Left renal pelvis (tissue), 4 donors: ENCODE measurements at regions not wholly inside any gene's neighbourhood (a gene's known extent, or its start where the extent isn't known, plus 50 kb on each side); places are given as distances from the start of the nearest gene placed in this dataset.
"Not testable (repeated sequence)": the region's sequence is repeated elsewhere in the genome, so short reads cannot be mapped to it uniquely, and the experiment has no call there.

Experiments used
- DNase-seq, 4 donors: peaks; one replicate each; pipeline ENCODE4 v3.0.0-alpha.2; 2013; ENCODE audit warnings: low read depth in 4 of 4, low spot score in 3 of 4

DNA sequence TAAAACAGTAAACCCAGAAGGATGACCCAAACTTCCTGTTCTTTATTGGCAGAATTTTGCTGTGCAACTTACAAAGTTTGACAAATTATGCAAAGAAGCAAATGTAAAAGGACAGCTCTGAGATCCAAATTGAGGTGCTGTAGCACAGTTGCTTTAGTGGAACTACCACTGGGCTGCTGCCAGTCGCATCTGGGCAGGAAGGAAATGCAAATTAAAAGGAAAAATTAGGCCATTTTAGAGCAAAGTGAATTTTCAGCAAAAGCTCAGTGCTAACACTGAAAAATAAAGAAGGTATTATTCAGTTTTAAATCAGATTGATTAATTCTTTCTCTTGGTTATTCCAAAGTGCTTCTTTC, 104.5 kb downstream of the ZMAT3 start:
- no peak for DNase-seq

DNA sequence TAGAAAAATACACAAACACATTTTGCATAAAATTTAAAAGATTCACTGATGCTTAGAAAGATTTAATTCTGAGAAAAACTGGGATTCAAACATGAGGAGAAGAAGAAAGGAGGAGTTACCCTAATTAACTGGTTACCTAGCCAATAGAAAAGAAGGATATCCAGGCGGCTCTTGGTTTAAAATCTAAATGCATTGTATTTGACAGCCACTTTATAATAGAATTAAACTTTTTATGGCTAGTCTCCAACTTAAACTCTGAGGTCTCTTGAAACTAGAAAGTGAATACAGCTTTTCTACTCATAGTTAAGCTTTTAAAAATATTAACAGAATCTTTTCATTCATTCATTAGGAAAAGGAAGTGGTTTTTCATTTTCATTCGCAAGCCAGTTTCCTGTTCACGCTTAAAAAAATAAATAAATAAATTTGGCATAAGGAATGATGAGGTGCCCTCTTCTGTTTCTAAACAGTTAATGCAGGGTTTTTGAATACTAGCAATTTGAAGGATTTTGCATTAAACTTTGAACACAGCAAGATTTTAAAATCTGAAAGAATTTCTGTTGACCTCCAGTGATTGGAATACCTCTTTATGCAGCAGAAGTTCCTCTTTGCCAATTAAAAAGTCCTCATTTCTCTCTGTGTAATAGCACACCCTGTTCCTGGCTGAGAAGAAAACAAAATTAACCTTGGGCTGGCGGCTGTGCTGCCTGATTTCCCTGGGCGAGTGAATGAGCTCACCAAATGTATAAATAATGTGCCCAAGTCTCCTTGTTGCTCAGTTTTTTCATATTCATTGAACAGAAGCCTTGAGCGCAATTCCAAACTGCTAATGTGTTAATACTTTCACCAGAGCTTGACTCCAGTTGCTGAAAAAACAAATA, 105.1 kb downstream of the ZMAT3 start:
- DNase-seq = peak in 3 of 4 donors; percentile 24 to 29 (median 28)

DNA sequence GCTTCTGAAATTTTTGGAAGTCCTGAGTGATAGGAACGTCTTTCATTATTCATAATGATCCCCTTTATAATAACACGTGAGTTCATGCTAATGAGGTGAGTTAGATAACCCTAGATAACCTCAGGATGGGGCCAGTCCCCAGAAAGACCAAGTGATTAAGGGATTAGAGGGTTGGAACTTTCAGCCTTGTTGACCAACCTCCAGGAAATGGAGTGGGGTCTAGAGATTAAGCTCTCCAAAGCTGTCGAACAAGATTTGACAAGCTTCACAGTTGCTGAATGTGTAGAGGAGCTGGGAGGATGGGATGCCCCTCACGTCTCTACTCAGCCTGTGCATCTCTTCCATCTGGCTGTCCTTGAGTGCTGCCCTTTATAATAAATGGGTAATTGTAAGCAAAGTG, 107.1 kb downstream of the ZMAT3 start:
- DNase-seq = no peak

DNA sequence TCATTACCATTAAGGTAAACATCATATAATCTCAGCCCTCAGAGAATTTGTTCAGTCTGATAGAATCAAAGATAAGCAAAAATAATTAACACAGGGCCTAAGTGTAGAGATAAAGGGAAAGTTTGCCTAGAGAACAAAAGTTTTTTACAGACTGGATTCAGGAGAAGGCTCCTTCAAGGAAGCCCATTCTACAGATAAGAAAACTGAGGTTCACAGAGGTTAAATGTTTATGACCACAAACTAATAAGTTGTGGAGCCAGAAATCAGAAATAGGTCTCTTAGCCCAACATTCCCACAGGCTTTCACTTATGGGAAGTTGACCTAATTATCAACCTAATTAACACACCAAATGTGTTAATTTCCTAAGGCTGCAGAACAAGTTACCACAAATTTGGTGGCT, 110.7 kb downstream of the ZMAT3 start:
- DNase-seq = no peak

DNA sequence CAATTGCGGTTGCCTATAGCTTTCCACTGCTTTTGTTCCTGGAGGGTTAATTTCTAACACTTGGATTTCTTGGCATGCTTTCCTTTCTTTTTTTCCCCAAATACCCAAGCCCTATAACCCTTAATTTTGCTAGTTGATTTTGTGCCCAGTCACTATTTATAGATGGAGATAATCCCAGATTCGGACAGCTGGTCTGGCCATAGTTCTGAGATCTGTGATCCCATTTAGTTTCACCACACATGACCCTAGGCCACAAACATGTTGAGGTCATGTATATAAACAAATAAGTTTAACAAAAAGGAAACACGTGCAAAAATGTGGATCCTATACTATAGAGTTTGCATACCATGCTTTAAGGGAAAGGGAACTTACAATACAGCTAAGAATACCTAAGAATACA, 111.4 kb downstream of the ZMAT3 start:
- DNase-seq = no peak

DNA sequence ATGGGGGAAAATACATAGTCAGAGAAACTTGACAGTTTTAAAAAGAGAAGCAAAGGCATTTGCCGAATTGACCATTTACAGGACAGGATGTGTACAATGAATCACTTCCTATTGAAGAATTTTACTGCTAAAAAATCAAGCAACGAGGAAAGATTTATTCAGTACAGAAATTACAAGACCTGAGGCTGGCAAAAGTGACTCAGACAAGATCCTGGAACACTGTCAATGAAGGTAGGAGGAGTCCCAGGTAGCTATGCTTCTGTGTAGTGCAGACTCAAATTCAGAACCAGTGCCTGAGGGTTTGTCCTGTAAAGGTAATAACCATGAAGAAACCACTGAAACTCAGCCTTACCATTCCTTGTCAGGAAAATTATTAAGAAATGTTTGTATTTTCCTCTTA, 120.9 kb downstream of the ZMAT3 start:
- no peak for DNase-seq

DNA sequence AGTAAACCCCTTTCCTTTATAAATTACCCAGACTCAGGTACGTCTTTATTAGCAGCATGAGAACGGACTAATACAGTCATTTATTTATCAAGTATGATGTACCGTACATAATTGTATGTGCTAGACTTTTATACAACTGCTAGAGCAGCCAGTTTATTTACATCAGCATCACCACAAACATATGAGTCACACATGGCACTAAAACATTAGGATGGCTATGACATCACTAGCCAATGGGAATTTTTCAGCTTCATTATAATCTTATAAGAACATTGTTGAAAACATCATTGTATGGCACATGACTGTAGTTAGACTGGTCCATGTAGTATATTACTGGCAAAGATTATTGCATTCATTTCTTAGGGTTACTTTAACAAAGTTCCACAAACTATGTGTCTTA, 121.7 kb downstream of the ZMAT3 start:
- DNase-seq = no peak

DNA sequence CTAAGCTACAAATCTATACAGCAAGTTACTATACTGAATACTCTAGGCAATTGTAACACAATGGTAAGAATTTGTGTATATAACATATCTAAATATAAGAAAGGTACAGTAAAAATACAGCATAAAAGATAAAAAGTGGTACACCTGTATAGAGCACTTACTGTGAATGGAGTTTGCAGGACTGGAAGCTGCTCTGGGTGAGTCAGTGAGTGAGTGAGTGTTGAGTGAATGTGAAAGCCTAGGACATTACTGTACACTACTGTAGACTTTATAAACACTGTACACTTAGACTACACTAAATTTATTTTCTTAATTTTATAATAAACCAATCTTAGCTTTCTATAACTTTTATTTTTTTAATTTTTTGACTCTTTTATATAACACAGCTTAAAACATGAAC, 123.1 kb downstream of the ZMAT3 start:
- DNase-seq = no peak

DNA sequence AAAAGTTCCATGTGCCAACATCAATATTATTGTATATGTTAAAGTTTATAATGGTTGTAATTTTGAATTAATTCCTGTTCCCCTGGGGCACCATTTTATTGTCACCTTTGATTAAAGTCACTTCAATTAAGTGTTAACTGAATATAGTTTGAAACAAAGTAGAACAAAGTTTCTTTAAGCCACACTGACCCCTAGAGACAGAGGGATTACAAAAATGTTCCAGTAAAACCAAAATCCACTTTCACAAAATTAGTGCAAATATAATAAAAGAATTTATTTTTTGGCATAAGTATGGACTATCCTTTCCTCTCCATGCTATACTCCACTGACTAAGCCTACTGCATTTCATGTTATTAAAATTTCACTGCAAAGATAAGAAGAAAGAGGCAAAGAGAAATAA, 123.9 kb downstream of the ZMAT3 start:
- no peak for DNase-seq

DNA sequence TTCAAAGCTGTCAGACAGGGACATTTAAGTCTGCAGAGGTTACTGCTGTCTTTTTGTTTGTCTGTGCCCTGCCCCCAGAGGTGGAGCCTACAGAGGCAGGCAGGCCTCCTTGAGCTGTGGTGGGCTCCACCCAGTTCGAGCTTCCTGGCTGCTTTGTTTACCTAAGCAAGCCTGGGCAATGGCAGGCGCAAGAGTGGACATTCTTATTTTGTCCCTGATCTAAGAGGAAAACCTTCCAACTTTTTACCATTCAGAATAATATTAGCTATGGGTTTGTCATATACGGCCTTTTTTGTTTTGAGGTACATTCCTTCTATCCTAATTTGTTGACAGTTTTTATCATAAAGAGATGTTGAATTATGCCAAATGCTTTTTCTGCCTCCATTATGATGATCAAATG, 129.3 kb downstream of the ZMAT3 start:
- not testable (repeated sequence) for DNase-seq

DNA sequence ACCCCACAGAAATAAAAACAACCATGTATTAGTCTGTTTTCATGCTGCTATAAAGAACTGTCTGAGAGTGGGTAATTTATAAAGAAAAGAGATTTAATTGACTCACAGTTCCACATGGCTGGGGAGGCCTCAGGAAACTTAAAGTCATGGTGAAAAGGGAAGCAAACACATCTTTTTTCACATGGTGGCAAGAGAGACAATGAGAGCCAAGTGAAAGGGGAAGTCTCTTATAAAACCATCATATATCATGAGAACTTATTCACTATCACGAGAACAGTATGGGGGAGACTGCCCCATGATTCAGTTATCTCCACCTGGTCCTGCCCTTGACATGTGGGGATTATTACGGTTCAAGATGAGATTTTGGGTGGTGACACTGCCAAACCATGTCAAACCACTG, 141.5 kb downstream of the ZMAT3 start:
- no peak for DNase-seq

DNA sequence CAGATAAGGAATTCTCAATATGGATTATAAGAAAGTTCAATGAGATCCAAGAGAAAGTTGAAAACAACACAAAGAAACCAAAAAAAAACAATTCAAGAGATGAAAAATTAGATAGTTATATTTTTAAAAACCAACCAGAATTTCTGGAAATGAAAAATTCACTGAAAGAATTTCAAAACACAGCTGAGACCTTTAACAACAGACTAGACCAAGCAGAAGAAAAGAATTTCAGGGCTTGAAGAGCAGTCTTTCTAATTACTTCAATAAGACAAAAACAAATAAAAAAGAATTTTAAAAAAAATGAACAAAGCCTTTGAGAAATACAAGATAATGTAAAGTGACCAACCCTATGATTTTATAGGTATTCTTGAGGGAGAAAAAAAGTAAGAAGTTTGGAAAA, 155.4 kb downstream of the ZMAT3 start:
- no peak for DNase-seq

DNA sequence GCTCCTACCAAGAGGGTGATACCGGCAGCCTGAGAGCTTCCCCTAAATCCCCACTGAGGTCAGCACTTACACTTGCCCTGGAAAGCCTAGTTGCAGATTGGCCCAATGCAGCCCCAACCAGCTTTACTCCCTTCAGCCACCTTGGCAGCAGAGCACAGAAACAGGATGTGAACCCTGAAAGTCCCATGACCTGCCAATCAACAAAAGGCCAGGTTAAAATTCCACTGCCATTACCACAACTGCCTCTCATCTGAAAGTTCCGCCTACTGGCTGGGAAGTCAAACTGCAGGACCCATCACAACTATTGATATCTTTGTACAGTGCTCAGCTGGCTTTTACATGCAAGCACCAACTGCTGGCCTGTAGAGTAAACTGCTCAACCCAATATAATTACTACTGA, 156.2 kb downstream of the ZMAT3 start:
- DNase-seq = no peak

DNA sequence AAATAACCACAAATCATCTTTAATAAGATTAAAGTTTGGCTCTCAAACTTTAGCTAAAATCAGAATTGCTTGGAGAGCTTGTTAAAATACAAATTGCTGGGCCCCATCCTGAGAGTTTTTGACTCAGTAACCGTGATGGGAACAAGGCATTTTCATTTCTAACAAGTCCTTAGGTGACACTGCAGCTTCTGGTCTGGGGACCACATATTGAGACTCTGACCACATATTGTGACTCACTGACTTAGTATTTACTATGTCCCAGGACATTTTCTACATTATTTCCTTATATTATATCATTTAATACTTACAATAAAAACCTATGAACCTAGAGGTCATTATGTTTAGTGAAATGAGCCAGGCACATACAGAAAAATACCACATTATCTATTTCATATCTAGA, 164.5 kb downstream of the ZMAT3 start:
- no peak for DNase-seq

DNA sequence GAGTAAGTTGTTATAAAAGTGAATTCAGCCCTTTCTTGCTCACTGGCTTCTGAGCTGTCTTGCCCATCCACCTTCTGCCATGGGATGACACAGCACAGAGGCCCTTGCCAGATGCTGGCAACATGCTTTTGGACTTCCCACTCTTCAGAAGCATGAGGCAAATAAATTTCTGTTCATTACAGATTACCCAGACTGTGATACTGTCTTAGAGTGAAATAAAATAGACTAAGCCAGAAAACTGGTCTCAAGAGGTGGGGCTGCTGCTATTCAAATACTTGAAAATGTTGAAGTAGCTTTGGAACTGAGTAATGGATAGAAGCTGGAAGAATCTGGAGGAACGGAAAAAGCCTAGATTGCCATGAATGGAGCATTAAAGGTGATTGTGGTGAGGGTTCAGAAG, 170.4 kb downstream of the ZMAT3 start:
- no peak for DNase-seq

DNA sequence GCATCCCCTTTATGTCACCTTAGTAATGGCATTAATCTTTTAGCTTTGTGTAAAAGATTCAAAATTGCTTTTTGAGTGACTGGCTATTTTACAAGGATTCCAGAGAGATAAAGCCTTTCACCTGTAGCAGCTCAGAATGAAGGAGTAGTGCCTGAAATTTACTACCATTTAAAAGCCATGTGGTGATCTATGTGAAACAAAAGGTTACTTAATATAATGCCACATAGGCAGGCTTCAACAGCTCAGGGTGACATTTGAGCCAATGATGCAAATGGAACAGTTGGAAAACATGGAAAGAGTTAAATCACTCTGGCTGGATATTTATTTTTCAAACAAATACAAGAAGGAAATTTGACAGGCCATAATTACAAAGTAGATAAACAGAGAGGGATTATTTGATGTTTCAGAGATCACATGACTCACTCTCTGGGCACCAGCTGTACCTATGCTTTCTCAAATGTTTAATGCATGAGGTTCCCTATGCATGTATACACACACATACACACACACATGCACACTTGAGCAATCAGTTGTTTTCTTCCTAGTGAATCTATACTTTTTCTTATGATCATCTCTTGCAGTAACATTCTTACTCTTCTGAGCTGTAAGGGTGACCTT, 171.5 kb downstream of the ZMAT3 start:
- no peak for DNase-seq

DNA sequence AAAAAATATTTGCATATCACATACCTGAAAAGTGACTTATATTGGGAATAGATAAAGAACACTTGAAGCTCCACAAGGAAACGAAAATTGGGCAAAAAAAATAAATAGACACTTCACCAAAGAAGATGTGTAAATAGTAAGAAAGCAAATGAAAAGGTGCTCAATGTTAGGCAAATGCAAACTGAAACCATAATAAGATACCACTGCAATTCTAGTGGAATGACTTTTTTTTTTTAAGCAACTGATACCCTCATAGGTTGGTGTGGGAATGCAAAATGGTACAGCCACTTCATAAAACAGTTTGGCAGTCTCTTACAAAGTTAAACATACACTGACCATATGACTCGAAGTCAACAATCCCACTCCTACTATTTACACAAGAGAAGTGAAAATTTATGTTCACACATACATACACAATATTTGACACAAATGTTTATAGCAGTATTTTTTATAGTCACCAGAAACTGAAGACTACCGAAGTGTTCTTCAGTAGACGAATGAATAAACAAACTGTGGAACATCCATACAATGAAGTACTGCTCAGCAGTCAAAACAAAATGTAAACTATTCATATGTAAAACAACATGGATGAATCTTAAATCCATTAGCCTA, 176.3 kb downstream of the ZMAT3 start:
- DNase-seq = no peak
